Activated T-cell treated with anti-CD3 and anti-CD28 coated beads, Interleukin-2, amount 50 U/mL, for 72 hours (primary cell): ENCODE measurements at regions not wholly inside any gene's neighbourhood (a gene's known extent, or its start where the extent isn't known, plus 50 kb on each side); places are given as distances from the start of the nearest gene placed in this dataset.

Experiments used
- ATAC-seq, 2 donors: fragments of 150-1000 bp; cut with Tn5 transposase; replicated peaks in 1 of 2; 2 replicates each; pipeline ENCODE4 v1.10.0; 2021; ENCODE audit warnings: moderate library complexity in 2 of 2, mild to moderate bottlenecking in 1 of 2
- DNase-seq, 2 donors: peaks; one replicate each; pipeline ENCODE4 v3.0.0; 2021 to 2022; ENCODE audit warnings: mixed read lengths in 1 of 2
- H3K27ac Mint-ChIP-seq: one replicate; pipeline ENCODE4 v1.8.0; 2022; ENCODE audit warnings: mild to moderate bottlenecking, moderate library complexity, mixed read lengths
- H3K27me3 Mint-ChIP-seq: one replicate; pipeline ENCODE4 v1.8.0; 2022; ENCODE audit warnings: low read depth, mixed read lengths
- H3K36me3 Mint-ChIP-seq, 2 donors: one replicate each; pipeline ENCODE4 v1.8.0; 2022; ENCODE audit warnings: mixed read lengths in 2 of 2, mild to moderate bottlenecking in 1 of 2; ENCODE audit not compliant: insufficient read depth in 2 of 2
- H3K4me1 Mint-ChIP-seq: one replicate; pipeline ENCODE4 v1.8.0; 2022; ENCODE audit warnings: low read depth, mixed read lengths
- H3K4me3 Mint-ChIP-seq, 2 donors: one replicate each; pipeline ENCODE4 v1.8.0; 2022; ENCODE audit warnings: mild to moderate bottlenecking in 2 of 2, mixed read lengths in 2 of 2, moderate library complexity in 2 of 2
- H3K9me3 Mint-ChIP-seq, 2 donors: one replicate each; pipeline ENCODE4 v1.8.0; 2022; ENCODE audit warnings: mixed read lengths in 2 of 2

DNA sequence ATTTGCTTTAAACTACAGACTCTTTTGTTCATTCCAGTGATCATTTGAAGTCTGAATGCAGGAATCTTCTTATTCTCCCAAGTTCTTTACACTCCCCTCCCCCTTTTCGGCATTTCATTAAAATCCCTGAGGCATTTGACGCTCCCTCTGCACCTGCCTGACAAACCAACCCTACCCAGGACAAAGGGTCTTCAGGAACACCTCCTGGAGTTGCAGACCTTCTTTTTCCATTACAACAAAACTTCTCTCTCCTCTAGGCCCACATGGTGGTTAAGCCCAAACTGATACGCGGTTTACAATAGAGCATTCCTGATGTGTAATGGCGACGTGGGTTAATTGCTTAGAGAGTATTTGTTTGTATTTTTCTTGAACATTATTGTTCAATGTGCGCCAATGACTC, 367.4 kb downstream of the FBXO15 start:
- Mint-ChIP-seq H3K9me3 (peaks cover 0 to 3% of the 10 kb centered on the region in 2 donors), H3K4me1 (no peaks in the 10 kb centered on the region), H3K27me3 (peaks cover 7% of the 10 kb centered on the region), H3K27ac (no peak overlapping the region), H3K36me3 (no peaks in the 10 kb centered on the region), H3K4me3 (no peak overlapping the region)
- DNase-seq (no peak), ATAC-seq (no peak)

DNA sequence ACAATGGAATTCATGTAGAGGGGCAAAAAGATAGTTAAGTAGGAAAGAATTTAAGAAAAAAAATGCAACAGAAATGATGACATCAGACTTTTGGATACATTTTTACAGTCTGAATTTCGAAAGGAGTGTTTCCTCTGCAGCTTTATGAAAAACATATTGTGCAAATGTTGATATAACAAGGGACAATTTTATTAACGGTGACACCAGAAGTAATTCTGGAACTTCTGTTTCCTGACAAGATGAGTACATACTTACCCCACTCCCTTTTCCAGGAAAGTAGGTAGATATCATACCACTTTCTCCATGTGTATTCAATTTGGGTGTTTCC, 369.6 kb downstream of the FBXO15 start:
- H3K4me1 Mint-ChIP-seq: no peaks in the 10 kb centered on the region
- ATAC-seq: no peak
- H3K9me3 Mint-ChIP-seq: peaks cover 0 to 3% of the 10 kb centered on the region in 2 donors
- H3K27ac Mint-ChIP-seq: no peak overlapping the region
- H3K4me3 Mint-ChIP-seq: no peak overlapping the region
- peaks cover 7% of the 10 kb centered on the region for H3K27me3 Mint-ChIP-seq
- H3K36me3 Mint-ChIP-seq: no peaks in the 10 kb centered on the region
- DNase-seq: no peak

GRCh38 chr18:73777356-73778031, 370.1 kb downstream of the FBXO15 start:
- no peak for DNase-seq
- Mint-ChIP-seq H3K27ac (no peak overlapping the region), H3K27me3 (peaks cover 5% of the 10 kb centered on the region), H3K9me3 (peaks cover 0 to 2% of the 10 kb centered on the region in 2 donors), H3K4me1 (no peaks in the 10 kb centered on the region), H3K36me3 (no peaks in the 10 kb centered on the region), H3K4me3 (no peak overlapping the region)
- no peak for ATAC-seq

DNA sequence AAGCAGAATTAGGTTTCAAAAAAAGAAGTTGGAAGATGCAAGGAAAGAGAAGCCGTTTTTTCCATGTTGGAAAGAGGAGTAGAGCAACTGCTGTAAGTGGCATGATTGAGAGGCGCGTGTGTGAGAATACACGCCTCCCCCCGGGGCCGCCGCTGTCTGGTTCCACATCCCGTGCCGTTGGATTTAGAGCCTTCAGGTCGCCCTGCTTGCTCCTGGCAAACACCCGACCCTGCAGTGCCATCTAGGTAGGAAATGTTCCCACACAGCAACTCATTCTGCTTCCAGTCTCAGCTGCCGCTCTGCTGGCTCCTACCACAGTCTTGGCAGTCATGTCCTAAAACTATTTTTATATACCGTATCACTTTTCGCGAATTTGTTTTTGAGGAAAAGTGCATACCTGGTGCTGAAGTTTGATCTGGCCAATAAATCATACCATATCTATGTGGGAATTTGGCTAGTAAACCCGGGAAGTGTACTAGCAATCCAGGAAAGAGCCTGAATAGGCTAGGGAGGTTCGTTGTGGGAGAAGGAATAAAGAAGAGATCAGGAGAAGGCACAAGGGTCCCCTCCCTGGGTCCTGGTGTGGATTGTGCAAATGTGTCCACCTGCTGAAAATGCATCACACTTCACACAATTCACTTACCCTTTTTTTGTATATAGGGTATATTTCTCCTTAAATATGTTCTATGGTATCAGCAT, 372.7 kb downstream of the FBXO15 start:
- Mint-ChIP-seq H3K4me3 (no peak overlapping the region), H3K27ac (no peak overlapping the region), H3K27me3 (no peaks in the 10 kb centered on the region), H3K9me3 (no peaks in the 10 kb centered on the region), H3K4me1 (no peaks in the 10 kb centered on the region), H3K36me3 (no peaks in the 10 kb centered on the region)
- DNase-seq (no peak), ATAC-seq (no peak)

DNA sequence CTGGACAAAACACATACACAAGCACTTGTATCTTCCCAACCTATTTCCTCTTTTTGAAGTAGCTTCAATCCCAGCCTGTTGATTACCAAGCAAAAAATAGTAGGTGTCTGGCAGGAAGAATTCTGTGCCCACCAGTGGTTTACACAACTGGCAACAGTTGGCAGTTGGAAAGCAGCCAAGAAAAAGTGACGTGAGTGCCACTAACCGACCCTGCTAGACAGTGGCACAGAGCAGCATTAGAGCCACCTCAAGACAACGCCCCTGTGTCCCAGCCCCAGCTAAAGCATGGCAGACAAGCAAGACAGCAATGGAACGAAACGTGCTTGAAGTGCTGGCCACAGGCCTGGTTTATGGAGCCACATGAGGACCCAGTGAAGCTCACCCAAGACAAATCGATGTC, 379.6 kb downstream of the FBXO15 start:
- Mint-ChIP-seq H3K36me3 (no peaks in the 10 kb centered on the region), H3K9me3 (no peaks in the 10 kb centered on the region), H3K4me3 (no peak overlapping the region), H3K4me1 (no peaks in the 10 kb centered on the region), H3K27ac (no peak overlapping the region), H3K27me3 (no peaks in the 10 kb centered on the region)
- DNase-seq (no peak), ATAC-seq (no peak)

DNA sequence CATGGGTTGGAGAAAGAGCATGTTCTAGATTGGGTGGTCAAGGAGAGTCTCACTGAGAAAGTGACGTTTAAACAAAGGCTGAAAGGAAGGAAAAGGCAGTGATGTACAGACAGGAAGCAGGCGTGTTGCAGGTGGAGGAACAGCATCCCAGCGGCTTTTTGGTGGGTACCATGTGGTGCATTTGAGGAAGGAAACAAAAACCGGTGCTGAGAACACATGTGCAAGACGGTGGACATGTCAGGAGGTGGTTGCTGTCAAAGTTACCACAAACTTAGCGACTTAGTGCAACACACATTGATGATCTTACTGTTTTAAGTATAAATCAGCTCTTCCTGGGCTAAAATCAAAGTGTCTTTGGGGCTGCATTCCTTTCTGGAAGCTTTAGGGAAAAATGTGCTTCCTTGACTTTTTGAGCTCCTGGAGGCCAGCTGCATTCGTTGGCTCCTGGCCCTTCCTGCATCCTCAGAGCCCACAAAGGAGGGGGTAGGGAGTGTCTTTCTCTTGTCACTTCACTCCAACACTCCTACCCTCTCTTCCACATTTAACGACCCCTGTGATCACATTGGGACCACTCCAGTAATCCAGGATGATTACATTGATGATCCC, 380.6 kb downstream of the FBXO15 start:
- Mint-ChIP-seq H3K4me1 (no peaks in the 10 kb centered on the region), H3K27me3 (no peaks in the 10 kb centered on the region), H3K27ac (no peak overlapping the region), H3K36me3 (no peaks in the 10 kb centered on the region), H3K4me3 (no peak overlapping the region), H3K9me3 (no peaks in the 10 kb centered on the region)
- no peak for ATAC-seq
- no peak for DNase-seq

- H3K27ac Mint-ChIP-seq: no peak overlapping the region
- H3K36me3 Mint-ChIP-seq: no peaks in the 10 kb centered on the region
- no peaks in the 10 kb centered on the region for H3K4me1 Mint-ChIP-seq
- no peak for DNase-seq
- no peaks in the 10 kb centered on the region for H3K9me3 Mint-ChIP-seq
- H3K27me3 Mint-ChIP-seq: no peaks in the 10 kb centered on the region
- H3K4me3 Mint-ChIP-seq: no peak overlapping the region
- no peak for ATAC-seq
These were observed 389.2 kb downstream of the FBXO15 start for GRCh38 chr18:73758446-73758845.

DNA sequence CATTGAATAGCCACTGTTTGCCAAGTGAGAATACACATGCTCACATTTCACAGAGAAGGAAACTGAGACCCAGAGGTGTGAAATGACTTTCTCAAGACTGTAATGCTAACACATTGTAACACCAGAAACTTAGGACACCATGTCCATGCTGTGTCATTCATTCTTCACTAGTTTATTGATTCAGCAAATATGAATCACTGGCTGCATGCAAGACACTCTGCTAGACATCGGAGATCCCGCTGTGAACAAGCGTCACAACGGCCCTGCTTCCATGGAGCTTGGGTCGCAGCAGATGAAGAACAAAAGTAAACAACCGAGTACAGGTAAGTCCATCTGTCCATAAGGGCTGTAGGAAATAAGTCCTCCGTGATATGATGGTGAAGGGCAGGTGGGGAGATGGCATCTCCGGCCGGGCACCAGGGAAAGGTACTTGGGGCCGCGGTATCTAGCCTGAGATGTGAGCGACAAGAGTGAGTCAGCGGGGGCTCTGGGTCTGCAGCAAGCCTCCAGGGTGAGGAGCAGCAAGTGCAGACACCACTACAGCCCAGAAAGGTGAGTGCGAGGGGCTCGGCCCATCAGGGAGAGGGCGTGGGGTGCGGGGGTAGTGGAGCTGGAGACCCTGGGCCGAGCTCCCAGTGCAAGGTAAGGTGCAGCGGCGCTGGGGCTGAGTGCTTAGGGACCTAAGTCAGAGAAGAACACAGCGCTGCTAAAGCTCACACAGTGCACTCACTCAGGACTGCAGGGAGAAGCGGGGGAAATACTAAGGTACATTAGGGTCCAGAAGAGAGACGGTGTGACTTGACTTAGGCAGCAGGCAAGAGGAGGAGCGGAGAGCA, 391.2 kb downstream of the FBXO15 start:
- Mint-ChIP-seq H3K36me3 (no peaks in the 10 kb centered on the region), H3K4me1 (no peaks in the 10 kb centered on the region), H3K4me3 (no peak overlapping the region), H3K27ac (no peak overlapping the region), H3K9me3 (no peaks in the 10 kb centered on the region), H3K27me3 (no peaks in the 10 kb centered on the region)
- no peak for DNase-seq
- no peak for ATAC-seq

DNA sequence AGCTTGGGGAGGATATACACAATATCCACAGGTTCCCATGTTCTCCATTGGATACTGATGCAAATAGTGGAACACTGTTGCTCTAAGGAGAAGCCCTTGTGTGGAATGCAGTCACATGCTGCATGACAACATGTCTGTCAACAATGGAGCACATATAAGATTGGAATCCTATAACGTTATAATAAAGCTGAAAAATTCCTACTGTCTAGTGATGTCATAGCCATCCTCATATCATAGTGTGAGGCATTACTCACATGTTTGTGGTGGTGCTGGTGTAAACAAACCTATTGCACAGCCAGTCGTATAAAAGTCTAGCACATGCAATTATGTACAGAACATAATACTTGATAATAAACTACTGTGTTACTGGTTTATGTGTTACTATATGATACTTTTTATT, 394.7 kb downstream of the FBXO15 start:
- H3K27me3 Mint-ChIP-seq: no peaks in the 10 kb centered on the region
- H3K36me3 Mint-ChIP-seq: no peaks in the 10 kb centered on the region
- no peak overlapping the region for H3K4me3 Mint-ChIP-seq
- H3K27ac Mint-ChIP-seq: no peak overlapping the region
- no peak for ATAC-seq
- no peaks in the 10 kb centered on the region for H3K9me3 Mint-ChIP-seq
- no peaks in the 10 kb centered on the region for H3K4me1 Mint-ChIP-seq
- no peak for DNase-seq

DNA sequence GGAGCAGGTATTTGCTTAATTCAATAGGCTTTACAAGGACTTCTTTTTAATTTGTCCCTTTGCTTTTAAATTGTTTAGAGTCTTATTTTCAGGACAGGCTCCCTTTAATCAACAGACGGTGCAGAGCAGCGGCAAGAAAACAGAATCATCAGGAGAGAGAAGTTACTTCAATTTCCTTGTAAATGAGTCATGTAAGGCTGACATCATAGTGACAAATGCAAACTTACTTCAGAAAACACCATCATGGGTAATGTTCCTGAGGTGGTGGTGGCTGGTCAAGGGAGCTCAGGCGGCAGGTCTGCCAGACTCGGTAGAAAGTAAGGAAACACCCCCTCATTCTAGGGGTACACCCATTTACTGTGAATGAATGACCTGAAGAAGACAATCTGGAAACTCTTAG, 395.1 kb downstream of the FBXO15 start:
- DNase-seq: no peak
- no peak for ATAC-seq
- Mint-ChIP-seq H3K9me3 (no peaks in the 10 kb centered on the region), H3K27ac (no peak overlapping the region), H3K36me3 (no peaks in the 10 kb centered on the region), H3K27me3 (no peaks in the 10 kb centered on the region), H3K4me3 (no peak overlapping the region), H3K4me1 (no peaks in the 10 kb centered on the region)

GRCh38 chr18:73750052-73750451, 397.6 kb downstream of the FBXO15 start:
- ATAC-seq (no peak), DNase-seq (no peak)
- H3K9me3 Mint-ChIP-seq: peaks cover 0 to 1% of the 10 kb centered on the region in 2 donors
- no peaks in the 10 kb centered on the region for H3K36me3 Mint-ChIP-seq
- no peak overlapping the region for H3K4me3 Mint-ChIP-seq
- no peaks in the 10 kb centered on the region for H3K4me1 Mint-ChIP-seq
- H3K27ac Mint-ChIP-seq: no peak overlapping the region
- no peaks in the 10 kb centered on the region for H3K27me3 Mint-ChIP-seq

DNA sequence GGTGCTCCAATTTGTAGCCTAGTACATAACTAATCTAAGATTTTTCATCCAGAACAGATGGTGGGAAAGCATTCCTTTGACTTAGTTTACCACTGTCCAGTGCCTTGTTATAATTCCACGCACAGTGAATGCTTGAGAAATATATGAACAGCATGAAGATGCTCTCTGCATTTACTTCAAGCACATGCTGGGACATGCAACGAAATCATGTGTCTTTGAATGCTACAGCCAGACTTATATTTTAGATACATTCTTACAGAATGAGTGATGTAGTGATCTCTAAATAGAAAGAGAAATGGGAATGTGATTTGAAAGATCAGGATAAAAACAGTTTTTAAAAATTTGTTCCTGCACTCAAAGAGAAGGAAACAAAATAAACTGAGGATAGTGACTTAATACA, 398.3 kb downstream of the FBXO15 start:
- no peaks in the 10 kb centered on the region for H3K27me3 Mint-ChIP-seq
- H3K36me3 Mint-ChIP-seq: no peaks in the 10 kb centered on the region
- DNase-seq (no peak), ATAC-seq (no peak)
- no peak overlapping the region for H3K27ac Mint-ChIP-seq
- H3K9me3 Mint-ChIP-seq: peaks cover 0 to 1% of the 10 kb centered on the region in 2 donors
- no peaks in the 10 kb centered on the region for H3K4me1 Mint-ChIP-seq
- H3K4me3 Mint-ChIP-seq: no peak overlapping the region

DNA sequence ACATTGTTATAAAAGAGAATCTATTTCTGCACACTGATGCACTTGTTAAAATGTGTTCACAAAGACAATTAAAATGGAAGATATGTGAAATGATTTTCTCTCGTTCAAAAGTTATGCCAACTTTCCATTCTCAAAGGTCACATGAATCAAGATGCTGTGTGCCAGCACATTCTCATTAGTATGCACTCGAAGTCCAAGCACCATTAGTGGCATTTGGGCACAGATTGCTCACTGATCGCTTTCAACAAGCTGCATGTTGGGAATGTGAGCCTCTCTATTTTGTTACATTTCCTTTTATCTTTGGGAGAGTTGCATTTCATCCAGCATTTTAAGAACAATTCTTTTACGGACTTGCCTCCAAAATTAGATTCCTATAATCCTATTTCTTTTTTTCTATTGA, 398.9 kb downstream of the FBXO15 start:
- H3K36me3 Mint-ChIP-seq: no peaks in the 10 kb centered on the region
- H3K4me3 Mint-ChIP-seq: no peak overlapping the region
- peaks cover 0 to 4% of the 10 kb centered on the region in 2 donors for H3K9me3 Mint-ChIP-seq
- DNase-seq: no peak
- peaks cover 3% of the 10 kb centered on the region for H3K27me3 Mint-ChIP-seq
- ATAC-seq: no peak
- H3K4me1 Mint-ChIP-seq: no peaks in the 10 kb centered on the region
- H3K27ac Mint-ChIP-seq: no peak overlapping the region
